ENCODE measurements at regions not wholly inside any gene's neighbourhood (a gene's known extent, or its start where the extent isn't known, plus 50 kb on each side); places are given as distances from the start of the nearest gene placed in this dataset.

DNA sequence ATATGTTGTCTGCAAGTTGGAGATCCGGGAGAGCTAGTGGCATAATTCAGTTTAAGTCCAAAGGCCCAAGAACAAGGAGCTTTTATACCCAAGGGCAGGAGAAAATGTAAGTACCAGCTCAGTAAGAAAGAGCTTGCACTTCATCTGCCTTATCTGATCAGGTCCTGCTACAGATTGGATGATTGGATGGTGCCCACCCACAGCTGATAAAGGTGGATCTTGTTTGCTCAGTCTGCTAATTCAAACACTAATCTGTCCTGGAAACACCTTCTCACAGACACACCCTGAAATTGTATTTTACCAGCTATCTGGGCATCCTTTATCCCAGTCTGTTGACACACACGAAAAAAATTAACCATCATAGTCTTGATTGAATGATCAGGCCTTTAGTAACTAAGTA lies 230.7 kb upstream of the SLC16A7 start:
- TF ChIP-seq POLR2A (IDR thresholded peaks at IDR 0.05) (no peak), EP300 (IDR thresholded peaks at IDR 0.05) (no peak)
- TF ChIP-seq, protein P1, sequence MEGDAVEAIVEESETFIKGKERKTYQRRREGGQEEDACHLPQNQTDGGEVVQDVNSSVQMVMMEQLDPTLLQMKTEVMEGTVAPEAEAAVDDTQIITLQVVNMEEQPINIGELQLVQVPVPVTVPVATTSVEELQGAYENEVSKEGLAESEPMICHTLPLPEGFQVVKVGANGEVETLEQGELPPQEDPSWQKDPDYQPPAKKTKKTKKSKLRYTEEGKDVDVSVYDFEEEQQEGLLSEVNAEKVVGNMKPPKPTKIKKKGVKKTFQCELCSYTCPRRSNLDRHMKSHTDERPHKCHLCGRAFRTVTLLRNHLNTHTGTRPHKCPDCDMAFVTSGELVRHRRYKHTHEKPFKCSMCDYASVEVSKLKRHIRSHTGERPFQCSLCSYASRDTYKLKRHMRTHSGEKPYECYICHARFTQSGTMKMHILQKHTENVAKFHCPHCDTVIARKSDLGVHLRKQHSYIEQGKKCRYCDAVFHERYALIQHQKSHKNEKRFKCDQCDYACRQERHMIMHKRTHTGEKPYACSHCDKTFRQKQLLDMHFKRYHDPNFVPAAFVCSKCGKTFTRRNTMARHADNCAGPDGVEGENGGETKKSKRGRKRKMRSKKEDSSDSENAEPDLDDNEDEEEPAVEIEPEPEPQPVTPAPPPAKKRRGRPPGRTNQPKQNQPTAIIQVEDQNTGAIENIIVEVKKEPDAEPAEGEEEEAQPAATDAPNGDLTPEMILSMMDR (IDR thresholded peaks at IDR 0.05): no peak

All from ovary (tissue), 3 donors.